ENCODE measurements at regions not wholly inside any gene's neighbourhood (a gene's known extent, or its start where the extent isn't known, plus 50 kb on each side); places are given as distances from the start of the nearest gene placed in this dataset.
A peak's percentile ranks its signal among the peaks of the same experiment; 100 is the strongest.
"Not testable (repeated sequence)": the region's sequence is repeated elsewhere in the genome, so short reads cannot be mapped to it uniquely, and the experiment has no call there.

GRCh38 chr6:165774903-165775601 is 112.0 kb upstream of the PDE10A start:
- DNase-seq, result peak; percentile 26

- no peak for DNase-seq
Measured at GRCh38 chr6:165770397-165771082, 107.5 kb upstream of the PDE10A start.

GRCh38 chr6:165769884-165770283 is 106.8 kb upstream of the PDE10A start:
- no peak for DNase-seq

- DNase-seq, result no peak
Measured at GRCh38 chr6:165769401-165769800, 106.4 kb upstream of the PDE10A start.

- no peak for DNase-seq
Measured at GRCh38 chr6:165768961-165769360, 105.9 kb upstream of the PDE10A start.

- DNase-seq, result no peak
Measured at GRCh38 chr6:165767228-165767627, 104.2 kb upstream of the PDE10A start.

- no peak for DNase-seq
Measured at GRCh38 chr6:165766457-165766856, 103.4 kb upstream of the PDE10A start.

- no peak for DNase-seq
Measured at GRCh38 chr6:165766026-165766425, 103.0 kb upstream of the PDE10A start.

GRCh38 chr6:165765256-165765655 is 102.2 kb upstream of the PDE10A start:
- DNase-seq, result not testable (repeated sequence)

- no peak for DNase-seq
Measured at GRCh38 chr6:165762876-165763275, 99.8 kb upstream of the PDE10A start.

GRCh38 chr6:165762125-165762524 is 99.1 kb upstream of the PDE10A start:
- DNase-seq, result no peak

GRCh38 chr6:165760803-165761185 is 97.8 kb upstream of the PDE10A start:
- DNase-seq, result no peak

- no peak for DNase-seq
Measured at GRCh38 chr6:165760126-165760802, 97.2 kb upstream of the PDE10A start.

- no peak for DNase-seq
Measured at GRCh38 chr6:165758441-165758840, 95.4 kb upstream of the PDE10A start.

GRCh38 chr6:165755583-165755982 is 92.5 kb upstream of the PDE10A start:
- DNase-seq, result no peak

GRCh38 chr6:165753506-165753905 is 90.5 kb upstream of the PDE10A start:
- no peak for DNase-seq

GRCh38 chr6:165752451-165752850 is 89.4 kb upstream of the PDE10A start:
- no peak for DNase-seq

- no peak for DNase-seq
Measured at GRCh38 chr6:165751486-165751885, 88.4 kb upstream of the PDE10A start.

- no peak for DNase-seq
Measured at GRCh38 chr6:165749163-165749562, 86.1 kb upstream of the PDE10A start.

GRCh38 chr6:165748390-165748789 is 85.3 kb upstream of the PDE10A start:
- DNase-seq, result no peak

GRCh38 chr6:165747963-165748362 is 84.9 kb upstream of the PDE10A start:
- no peak for DNase-seq

- no peak for DNase-seq
Measured at GRCh38 chr6:165746331-165746730, 83.3 kb upstream of the PDE10A start.

- no peak for DNase-seq
Measured at GRCh38 chr6:165745492-165745891, 82.5 kb upstream of the PDE10A start.

- no peak for DNase-seq
Measured at GRCh38 chr6:165744555-165745228, 81.7 kb upstream of the PDE10A start.

All from NCI-H1436 (cell line).